Peyer's patch (tissue), 4 donors: ENCODE measurements at regions not wholly inside any gene's neighbourhood (a gene's known extent, or its start where the extent isn't known, plus 50 kb on each side); places are given as distances from the start of the nearest gene placed in this dataset.

Experiments
- POLR2A ChIP-seq, 2 donors: fragments of 450-650 bp; IDR thresholded peaks; one replicate each; pipeline ENCODE4 v1.5.1; 2017; ENCODE audit warnings: antibody characterized with exemption in 2 of 2, mild to moderate bottlenecking in 2 of 2, moderate library complexity in 2 of 2
- TF ChIP-seq, protein P1 (sequence below), 6 experiments: fragments of 450-650 bp in 4 of 6; fragments of 200-600 bp in 2 of 6; sonication (generic) in 1 of 6; IDR thresholded peaks; one replicate each; pipeline ENCODE4 v1.5.1; 2017 to 2019; ENCODE audit warnings: antibody characterized with exemption in 6 of 6, mild to moderate bottlenecking in 3 of 6, moderate library complexity in 1 of 6

DNA sequence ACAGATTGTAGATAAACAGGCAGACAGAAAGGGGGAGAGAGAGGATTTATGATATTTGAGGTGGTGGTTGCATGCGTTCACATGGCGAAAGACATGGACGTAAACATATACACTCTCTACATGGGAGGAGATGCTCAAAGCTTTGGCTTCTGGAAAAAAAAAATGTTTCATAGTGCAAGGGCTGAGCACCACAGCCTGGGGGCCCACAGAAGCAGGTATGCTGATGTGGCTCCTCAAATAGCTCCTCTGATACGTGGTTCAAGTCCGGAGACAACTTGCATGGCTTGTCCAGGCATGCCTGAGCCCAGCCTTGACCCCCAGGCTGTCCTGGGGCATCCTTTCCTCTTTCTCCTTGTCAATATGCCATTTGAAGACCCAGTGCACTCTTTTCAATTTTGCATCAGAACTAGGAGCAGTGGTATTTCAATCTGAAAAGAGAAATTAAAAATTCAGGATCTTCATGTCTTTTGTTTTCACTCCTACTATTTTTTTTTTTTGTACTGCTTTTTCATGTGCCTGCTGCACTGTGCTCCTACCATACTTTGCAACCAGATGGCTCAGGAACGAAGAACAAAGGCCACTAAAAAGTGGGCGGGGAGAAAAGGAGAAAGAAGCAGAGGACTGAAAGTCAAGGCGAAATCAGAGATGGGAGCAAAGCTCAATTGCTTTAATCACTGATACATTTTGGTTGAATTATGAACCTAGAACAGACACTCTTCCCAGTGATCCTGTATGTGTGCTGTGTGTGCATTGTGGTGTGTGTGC, 495.7 kb upstream of the TCF4 start:
- no peak for TF ChIP-seq POLR2A (IDR thresholded peaks at IDR 0.05)
- TF ChIP-seq, protein P1, sequence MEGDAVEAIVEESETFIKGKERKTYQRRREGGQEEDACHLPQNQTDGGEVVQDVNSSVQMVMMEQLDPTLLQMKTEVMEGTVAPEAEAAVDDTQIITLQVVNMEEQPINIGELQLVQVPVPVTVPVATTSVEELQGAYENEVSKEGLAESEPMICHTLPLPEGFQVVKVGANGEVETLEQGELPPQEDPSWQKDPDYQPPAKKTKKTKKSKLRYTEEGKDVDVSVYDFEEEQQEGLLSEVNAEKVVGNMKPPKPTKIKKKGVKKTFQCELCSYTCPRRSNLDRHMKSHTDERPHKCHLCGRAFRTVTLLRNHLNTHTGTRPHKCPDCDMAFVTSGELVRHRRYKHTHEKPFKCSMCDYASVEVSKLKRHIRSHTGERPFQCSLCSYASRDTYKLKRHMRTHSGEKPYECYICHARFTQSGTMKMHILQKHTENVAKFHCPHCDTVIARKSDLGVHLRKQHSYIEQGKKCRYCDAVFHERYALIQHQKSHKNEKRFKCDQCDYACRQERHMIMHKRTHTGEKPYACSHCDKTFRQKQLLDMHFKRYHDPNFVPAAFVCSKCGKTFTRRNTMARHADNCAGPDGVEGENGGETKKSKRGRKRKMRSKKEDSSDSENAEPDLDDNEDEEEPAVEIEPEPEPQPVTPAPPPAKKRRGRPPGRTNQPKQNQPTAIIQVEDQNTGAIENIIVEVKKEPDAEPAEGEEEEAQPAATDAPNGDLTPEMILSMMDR (IDR thresholded peaks at IDR 0.05): no peak
